HFF-Myc (cell line): ENCODE measurements at regions not wholly inside any gene's neighbourhood (a gene's known extent, or its start where the extent isn't known, plus 50 kb on each side); places are given as distances from the start of the nearest gene placed in this dataset.

Experiments used
- DNase-seq: peaks from one replicate; pipeline ENCODE4 v3.0.0-alpha.2; 2011; ENCODE audit warnings: low read depth; ENCODE audit errors: extremely low read depth
- H3K4me3 ChIP-seq: replicated peaks from 2 replicates; pipeline ENCODE4 v1.5.1; 2011; ENCODE audit warnings: low read depth, mild to moderate bottlenecking, control low read depth, low read length
- TF ChIP-seq, protein P1 (sequence below): IDR thresholded peaks from 2 replicates; pipeline ENCODE4 v1.5.1; 2012; ENCODE audit warnings: mild to moderate bottlenecking, low read depth, low read length, control low read depth; ENCODE audit errors: missing control alignments

DNA sequence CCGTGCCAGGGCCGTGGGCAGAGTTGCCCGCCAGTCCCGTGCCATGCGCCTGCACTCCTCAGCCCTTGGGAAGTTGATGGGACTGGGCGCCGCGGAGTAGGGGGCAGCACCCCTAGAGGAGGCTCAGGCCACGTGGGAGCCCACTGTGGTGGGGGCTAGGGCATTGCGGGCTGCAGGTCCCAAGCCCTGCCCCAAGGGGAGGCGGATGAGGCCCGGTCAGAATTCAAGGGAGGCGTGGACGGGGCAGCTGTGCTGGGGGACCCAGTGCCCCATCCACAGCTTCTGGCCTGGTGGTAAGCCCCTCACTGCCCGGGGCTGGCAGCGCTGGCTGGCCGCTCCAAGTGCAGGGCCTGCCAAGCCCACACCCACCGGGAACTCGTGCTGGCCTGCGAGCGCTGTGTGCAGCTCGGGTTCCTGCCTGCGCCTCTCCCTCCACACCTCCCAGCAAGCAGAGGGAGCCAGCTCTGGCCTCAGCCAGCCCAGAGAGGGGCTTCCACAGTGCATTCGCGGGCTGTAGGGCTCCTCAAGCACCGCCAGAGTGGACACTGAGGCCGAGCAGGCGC lies 317.8 kb downstream of the HAO1 start:
- no peak for DNase-seq
- TF ChIP-seq, protein P1, sequence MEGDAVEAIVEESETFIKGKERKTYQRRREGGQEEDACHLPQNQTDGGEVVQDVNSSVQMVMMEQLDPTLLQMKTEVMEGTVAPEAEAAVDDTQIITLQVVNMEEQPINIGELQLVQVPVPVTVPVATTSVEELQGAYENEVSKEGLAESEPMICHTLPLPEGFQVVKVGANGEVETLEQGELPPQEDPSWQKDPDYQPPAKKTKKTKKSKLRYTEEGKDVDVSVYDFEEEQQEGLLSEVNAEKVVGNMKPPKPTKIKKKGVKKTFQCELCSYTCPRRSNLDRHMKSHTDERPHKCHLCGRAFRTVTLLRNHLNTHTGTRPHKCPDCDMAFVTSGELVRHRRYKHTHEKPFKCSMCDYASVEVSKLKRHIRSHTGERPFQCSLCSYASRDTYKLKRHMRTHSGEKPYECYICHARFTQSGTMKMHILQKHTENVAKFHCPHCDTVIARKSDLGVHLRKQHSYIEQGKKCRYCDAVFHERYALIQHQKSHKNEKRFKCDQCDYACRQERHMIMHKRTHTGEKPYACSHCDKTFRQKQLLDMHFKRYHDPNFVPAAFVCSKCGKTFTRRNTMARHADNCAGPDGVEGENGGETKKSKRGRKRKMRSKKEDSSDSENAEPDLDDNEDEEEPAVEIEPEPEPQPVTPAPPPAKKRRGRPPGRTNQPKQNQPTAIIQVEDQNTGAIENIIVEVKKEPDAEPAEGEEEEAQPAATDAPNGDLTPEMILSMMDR, result no peak
- no peak overlapping the region for H3K4me3 ChIP-seq

DNA sequence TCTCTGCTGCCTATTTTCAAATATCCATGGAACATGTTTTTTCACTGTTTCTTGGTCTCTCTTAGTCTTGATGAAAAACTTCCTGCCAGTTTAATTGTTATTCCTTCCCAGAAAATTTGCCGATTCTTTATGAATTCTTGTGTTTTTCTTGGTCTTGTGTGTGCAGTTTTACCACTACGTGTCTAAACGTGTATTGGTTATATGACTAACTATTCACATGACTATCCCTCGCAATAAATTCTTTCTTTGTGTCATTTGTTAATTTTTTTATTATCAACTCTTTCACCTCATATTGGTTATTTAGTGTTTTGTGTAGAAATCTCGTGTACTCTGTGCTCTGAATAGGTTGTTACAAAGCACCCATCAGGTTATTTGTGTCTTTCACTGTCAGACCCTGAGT lies 315.4 kb downstream of the HAO1 start:
- TF ChIP-seq, protein P1, result no peak
- no peak overlapping the region for H3K4me3 ChIP-seq
- no peak for DNase-seq

DNA sequence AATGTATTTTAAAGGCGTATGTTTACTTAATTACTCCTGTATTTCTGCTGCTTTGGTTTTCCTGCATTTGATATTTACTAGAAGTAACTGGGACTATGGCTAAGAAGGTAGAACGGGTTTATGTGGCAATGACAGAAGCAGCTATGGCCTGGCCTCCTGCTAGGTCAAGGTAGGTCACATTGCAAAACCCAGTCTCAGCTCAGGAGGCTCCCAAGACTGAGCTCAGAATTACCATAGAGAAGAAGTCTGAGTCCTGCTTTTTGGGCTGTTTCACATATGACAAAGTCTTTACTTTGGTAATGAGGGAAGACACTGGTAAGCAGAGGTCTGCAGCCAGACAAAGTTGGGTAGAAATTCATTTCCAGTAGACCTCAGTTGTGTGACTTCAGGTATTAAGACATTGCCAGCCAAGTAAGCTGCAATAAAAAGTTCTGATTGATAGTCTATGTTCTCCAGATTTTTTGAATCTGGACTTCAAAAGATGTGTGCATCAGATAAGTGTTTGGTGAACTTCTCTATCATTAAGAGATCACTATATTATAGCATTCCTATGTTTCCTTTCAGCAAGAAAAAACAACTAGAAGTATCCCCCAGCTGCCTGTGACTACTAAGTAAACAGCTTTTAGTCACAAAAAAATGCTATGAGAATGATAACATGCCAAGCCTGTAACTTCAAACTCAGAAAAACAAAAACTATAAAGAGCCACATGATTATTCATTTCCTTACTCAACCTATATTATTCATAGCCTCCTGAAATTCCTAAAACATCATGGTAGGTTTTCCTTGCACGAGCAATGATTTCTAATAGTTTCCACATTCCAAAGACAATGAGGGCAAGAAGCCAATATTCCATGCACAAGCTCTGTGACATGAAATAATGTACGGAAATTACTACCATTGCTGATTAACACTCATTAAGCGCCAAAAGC lies 312.3 kb downstream of the HAO1 start:
- peak; percentile 12 for DNase-seq
- H3K4me3 ChIP-seq, result no peak overlapping the region
- TF ChIP-seq, protein P1, result no peak

DNA sequence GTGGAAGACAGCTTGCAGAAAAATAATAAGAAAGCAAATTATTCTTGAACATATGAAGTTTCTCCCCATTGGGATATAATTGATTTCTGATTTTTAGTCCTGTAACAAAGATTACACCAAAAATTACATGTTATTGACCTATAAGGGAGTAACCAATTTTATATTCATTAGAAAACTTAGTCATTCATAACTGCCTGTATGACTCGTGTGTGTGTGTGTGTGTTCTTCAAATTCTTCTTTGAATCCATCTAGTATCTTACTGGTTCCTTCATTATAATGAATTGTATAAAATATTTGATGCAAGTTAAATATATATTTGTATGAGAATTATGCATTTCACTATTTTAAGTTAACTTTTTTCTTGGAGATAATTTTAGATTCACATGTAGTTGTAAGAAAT lies 310.4 kb downstream of the HAO1 start:
- no peak overlapping the region for H3K4me3 ChIP-seq
- TF ChIP-seq, protein P1, result no peak

DNA sequence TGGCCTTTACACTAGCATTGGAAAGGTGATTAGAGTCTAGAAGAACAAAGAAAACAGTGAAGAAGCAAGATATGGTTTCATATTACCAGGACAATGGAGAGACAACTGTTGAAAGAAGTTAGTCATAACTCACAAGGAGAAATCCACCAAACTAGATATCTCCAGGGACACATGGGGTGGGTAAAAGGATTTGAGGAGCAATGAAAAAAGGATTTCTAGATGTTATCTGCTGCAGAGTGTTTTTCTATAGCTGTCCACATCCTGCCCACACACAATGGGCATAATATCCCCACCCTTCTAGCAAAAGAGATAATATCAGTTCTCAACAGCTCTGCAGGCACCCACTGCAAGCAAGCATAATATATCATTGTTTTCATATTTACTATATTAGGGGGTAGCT lies 303.1 kb downstream of the HAO1 start:
- DNase-seq, result no peak
- H3K4me3 ChIP-seq, result no peak overlapping the region
- TF ChIP-seq, protein P1, result no peak

More for the DNA sequence above, 310.4 kb downstream of the HAO1 start:
- no peak for DNase-seq

DNA sequence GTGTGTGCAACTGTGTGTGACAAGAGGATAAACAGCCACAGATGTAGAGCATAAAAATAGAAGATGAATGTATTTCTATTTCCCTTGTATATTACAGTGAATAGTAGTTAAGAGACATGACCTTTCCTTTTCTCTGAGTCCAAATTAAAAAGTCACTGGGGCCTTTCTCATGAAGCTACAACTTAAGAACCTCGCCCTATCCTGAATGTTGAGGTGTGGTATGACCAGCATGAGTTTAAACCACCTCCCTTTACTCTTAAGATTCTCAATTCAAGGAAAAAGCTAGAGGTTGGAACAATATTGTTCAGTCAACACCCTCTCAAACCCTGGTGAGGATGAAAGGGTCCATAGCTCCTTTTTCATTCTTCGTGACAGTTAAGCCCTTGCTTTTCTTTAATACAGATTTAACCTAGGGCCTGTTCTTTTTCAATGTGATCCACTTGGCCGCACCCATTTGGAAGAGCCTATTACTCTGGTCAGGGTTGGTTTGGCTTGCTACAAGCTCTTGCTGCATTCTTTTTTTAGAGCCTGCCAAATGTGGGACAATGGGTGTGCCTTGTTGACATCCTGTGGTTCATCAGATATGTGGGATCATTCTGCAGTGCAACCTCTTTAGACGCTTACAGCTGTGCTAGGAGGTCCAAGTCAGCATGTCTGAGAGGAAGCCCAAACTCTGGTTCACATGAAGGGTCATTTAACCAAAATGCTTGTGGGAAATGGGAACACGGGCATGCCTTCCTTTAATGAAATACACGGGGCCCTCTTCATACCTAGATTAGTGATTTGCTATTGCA lies 290.0 kb downstream of the HAO1 start:
- H3K4me3 ChIP-seq, result no peak overlapping the region
- TF ChIP-seq, protein P1, result no peak
- no peak for DNase-seq
